Loucy (cell line): ENCODE measurements at regions not wholly inside any gene's neighbourhood (a gene's known extent, or its start where the extent isn't known, plus 50 kb on each side); places are given as distances from the start of the nearest gene placed in this dataset.

ENCODE experiments used
- EZH2phosphoT487 ChIP-seq: fragments of 200-600 bp; IDR thresholded peaks from 2 replicates; pipeline ENCODE4 v1.6.1; 2018; ENCODE audit warnings: antibody characterized with exemption, mild to moderate bottlenecking, moderate library complexity, borderline replicate concordance
- TF ChIP-seq, protein P1 (sequence below): fragments of 200-600 bp; sonication (generic); conservative IDR thresholded peaks from 2 replicates; pipeline ENCODE4 v1.5.1; 2014; ENCODE audit warnings: mild to moderate bottlenecking, antibody characterized with exemption, low read length

- TF ChIP-seq, protein P1, sequence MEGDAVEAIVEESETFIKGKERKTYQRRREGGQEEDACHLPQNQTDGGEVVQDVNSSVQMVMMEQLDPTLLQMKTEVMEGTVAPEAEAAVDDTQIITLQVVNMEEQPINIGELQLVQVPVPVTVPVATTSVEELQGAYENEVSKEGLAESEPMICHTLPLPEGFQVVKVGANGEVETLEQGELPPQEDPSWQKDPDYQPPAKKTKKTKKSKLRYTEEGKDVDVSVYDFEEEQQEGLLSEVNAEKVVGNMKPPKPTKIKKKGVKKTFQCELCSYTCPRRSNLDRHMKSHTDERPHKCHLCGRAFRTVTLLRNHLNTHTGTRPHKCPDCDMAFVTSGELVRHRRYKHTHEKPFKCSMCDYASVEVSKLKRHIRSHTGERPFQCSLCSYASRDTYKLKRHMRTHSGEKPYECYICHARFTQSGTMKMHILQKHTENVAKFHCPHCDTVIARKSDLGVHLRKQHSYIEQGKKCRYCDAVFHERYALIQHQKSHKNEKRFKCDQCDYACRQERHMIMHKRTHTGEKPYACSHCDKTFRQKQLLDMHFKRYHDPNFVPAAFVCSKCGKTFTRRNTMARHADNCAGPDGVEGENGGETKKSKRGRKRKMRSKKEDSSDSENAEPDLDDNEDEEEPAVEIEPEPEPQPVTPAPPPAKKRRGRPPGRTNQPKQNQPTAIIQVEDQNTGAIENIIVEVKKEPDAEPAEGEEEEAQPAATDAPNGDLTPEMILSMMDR: no peak
- TF ChIP-seq EZH2phosphoT487: no peak
Measured at GRCh38 chrX:121356850-121357171, 309.4 kb downstream of the GLUD2 start.
